NCI-H748 treated with DMSO at 0.1 percent for 48 hours (cell line): ENCODE measurements at regions not wholly inside any gene's neighbourhood (a gene's known extent, or its start where the extent isn't known, plus 50 kb on each side); places are given as distances from the start of the nearest gene placed in this dataset.

Experiments used
- DNase-seq: peaks from one replicate; lab custom pipeline; 2025; lab: John Stamatoyannopoulos, UW

GRCh38 chr6:10237298-10238038, 177.4 kb downstream of the TFAP2A start:
- DNase-seq, result no peak

GRCh38 chr6:10235344-10235743, 179.5 kb downstream of the TFAP2A start:
- no peak for DNase-seq

- no peak for DNase-seq
Observed at GRCh38 chr6:10230531-10230930, 184.3 kb downstream of the TFAP2A start.

GRCh38 chr6:10223841-10224240, 191.0 kb downstream of the TFAP2A start:
- DNase-seq, result no peak

GRCh38 chr6:10221178-10221577, 193.7 kb downstream of the TFAP2A start:
- DNase-seq, result no peak

DNA sequence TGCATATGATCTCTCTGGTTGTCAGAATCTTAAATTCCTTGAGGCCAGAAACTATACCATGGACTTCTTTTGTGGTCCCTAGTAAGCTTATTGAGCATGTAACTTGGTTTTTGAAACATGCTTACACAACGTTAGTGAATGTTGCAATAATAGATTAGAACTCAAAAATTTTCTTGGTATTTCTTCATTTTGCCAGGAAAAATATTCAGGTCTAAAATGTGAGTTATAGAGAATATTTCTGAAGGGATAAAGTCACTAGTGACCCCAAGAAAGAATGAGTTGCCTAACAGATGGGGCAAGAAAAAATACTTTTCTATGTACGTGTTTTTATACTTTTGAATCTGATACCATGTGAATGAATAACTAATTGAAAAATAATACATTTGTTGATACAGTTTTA, 195.4 kb downstream of the TFAP2A start:
- DNase-seq, result no peak

GRCh38 chr6:10217111-10217510, 197.8 kb downstream of the TFAP2A start:
- no peak for DNase-seq

DNA sequence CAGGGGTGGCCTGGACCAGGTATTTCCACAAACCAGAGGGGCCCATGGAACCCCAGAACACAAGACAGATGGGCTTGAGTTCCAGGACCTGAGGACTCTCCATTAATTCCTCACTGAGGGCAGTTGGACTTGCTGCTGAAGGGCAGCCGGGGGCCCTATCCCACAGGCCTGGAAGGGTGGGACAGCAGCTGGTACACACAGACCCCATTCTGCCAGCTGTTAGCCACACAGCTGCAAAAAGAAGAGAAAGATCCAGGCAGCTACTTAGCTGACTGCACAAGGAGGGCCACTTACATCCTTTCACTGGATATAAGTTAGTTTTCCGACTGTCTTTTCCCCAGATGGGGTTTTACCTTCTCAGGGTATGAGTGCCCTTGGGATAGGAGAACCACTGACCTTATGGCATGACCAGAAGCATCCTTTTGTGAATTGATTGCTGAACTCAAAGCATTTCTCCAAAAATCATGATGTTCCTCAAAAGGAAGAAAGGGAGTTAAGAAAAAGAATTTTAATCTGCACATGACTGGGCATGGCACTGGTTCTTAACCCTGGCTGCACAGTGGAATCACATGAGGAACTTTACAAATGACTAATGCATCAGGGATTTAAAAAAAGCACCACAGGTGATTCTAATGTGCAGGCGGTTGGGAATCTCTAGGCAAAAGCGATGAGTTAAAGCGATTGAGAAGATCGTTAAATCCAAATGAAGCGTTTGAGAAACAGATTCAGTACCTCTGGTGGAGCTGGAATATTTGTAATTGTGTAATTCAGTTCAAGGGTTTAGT, 199.4 kb downstream of the TFAP2A start:
- no peak for DNase-seq

DNA sequence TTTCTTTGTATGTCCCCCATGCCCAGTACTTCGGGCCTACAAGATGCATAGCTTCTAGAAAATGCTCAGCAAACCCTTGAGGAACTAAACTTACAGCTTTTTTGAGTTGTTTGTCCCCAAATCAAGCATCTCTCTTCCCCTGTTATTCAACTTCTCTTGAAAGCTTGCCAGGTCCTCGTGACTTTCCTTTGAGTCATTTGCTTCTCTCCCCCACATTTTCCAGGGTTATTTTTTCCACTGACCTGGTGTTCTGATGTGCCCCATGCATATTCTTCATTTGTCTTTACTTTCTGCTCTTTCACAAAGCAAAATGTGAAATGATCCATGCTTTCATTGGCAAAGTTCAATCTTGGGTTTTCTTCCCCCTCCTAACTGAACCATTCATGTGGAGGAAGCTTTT, 204.8 kb downstream of the TFAP2A start:
- DNase-seq, result no peak

GRCh38 chr6:10205892-10206291, 209.0 kb downstream of the TFAP2A start:
- no peak for DNase-seq

DNA sequence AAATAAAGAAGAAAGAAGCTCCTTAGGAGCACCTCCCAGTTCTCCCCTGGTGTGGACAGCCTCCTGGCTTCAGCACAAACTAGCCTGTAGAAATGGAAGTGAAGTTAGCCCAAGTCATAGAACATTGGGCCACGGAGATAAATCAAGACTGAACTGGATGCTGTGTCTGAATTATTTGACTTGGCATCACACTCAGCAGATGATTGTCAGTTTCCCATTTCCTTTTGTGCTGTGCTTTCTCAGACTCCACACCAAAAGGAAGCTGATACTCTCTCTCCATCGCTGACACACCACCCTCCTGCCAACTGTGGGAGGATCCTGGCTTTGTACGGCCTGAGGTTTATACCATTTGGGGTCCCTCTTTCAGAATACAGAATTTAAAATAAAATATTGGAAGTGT, 209.8 kb downstream of the TFAP2A start:
- DNase-seq, result no peak

GRCh38 chr6:10203651-10204050, 211.2 kb downstream of the TFAP2A start:
- DNase-seq, result no peak

- DNase-seq, result no peak
Observed at GRCh38 chr6:10202581-10202980, 212.3 kb downstream of the TFAP2A start.

- DNase-seq, result no peak
Observed at GRCh38 chr6:10201606-10202510, 213.0 kb downstream of the TFAP2A start.

DNA sequence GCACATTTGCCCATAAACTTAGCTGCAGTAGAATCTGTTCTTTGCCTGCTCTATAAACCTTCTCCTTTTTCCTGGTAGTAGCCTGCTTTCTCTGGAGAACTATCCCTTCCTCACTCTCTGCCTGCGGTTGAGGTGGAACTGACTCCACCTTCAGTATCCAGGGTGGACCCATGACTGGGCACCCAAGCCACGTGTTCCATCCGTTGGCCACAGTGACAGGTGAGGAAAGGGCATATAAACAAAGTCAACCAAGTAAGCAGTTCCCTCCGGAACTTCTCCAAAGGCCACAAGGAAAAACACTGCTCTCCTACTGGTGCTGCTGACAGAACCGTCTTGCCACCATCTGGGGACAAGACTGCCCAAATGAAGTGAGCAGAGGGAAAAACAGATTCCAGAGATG, 218.8 kb downstream of the TFAP2A start:
- DNase-seq, result no peak

DNA sequence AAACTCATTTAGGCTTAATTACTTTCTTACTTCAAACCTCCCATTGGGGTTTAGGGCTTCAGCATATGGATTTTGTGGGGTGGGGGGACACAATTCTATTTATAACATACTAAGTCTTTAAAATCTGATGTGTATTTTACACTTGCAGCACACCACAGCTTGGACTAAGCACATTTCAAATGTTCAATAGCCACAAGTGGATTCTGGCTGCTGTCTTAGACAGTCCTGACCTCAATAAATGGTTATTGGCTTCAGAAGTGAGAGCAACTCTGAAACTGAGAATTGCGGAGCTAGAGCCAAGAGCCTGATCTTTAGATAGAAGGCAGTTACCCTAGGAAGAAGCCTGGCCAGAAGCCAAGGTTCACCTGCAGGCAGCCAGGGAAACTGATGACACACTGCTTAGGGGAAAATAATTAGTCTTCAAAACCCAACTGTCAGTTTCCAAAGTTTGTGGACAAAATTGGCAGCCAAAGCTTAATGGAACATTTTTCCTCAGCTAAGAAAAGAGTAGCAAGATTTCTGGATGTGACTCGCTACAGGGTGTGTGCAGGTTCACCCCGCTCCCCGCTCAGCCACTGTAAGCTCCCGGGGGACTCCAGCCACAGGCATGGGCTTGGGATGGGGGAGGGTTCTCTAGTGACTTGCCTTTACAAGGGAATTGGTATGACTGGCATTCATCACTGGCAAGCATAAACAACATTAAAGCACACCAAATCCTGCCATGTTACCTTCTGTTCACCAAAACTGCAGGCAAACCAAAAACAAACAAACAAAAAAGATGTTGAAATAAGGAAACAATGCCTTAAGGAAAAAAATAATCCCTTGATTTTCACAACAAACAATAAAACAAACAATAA, 219.8 kb downstream of the TFAP2A start:
- no peak for DNase-seq

DNA sequence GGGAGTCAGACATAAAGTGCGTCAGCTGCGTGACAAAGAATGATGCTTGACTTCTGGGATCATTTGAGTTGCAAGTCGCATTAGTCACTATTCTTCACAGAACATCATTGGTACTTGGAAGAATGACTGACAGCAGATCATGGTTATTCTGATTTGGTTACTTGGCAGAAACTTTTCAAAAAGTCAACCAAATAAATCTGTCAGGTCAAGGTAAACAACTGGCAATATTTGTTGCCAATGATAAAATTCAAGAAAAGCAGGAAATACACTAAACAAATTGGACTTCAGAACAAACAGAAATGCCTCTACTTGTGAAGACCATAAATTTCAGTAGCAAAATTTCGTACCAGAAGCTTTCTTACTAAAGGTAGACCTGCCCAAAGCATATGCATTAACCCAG, 221.6 kb downstream of the TFAP2A start:
- no peak for DNase-seq

DNA sequence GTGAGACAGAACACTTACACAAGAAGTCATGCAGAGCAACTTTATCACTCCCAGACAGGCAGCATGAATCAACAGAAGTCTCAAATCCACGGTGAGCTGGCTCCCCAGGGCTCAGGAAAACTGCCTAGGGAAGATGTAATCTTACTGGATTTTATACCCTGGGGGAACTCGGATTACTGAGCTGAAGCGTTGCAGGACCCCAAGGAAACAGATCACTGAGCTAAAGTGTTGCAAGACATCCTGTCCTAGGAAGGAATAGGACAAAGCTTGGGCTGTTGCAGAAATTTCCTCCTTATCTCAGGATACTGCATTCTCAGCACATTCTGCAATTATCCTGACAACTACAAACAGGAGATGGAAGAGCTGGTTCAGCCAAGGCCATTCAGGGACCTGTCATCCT, 224.8 kb downstream of the TFAP2A start:
- DNase-seq, result no peak

GRCh38 chr6:10184371-10185227, 230.3 kb downstream of the TFAP2A start:
- DNase-seq, result no peak
